Hepatocyte (in vitro differentiated cells): ENCODE measurements at regions not wholly inside any gene's neighbourhood (a gene's known extent, or its start where the extent isn't known, plus 50 kb on each side); places are given as distances from the start of the nearest gene placed in this dataset.

Source experiments
- EZH2 ChIP-seq: fragments of 200-600 bp; sonication (generic); IDR thresholded peaks from 2 replicates; pipeline ENCODE4 v1.6.1; 2016; ENCODE audit warnings: antibody characterized with exemption, mild to moderate bottlenecking, borderline replicate concordance
- EZH2phosphoT487 ChIP-seq: fragments of 200-600 bp; sonication (generic); IDR thresholded peaks from one replicate; pipeline ENCODE4 v1.6.1; 2018; ENCODE audit warnings: antibody characterized with exemption, mild to moderate bottlenecking, low read depth, moderate library complexity; ENCODE audit not compliant: unreplicated experiment, severe bottlenecking
- TF ChIP-seq, protein P1 (sequence below): fragments of 200-600 bp; sonication (generic); IDR thresholded peaks from 2 replicates; pipeline ENCODE4 v1.5.1; 2016; ENCODE audit warnings: antibody characterized with exemption, mild to moderate bottlenecking; ENCODE audit not compliant: poor library complexity

GRCh38 chr1:198950036-198950435 lies 311.2 kb downstream of the PTPRC start:
- no peak for TF ChIP-seq EZH2
- TF ChIP-seq, protein P1, sequence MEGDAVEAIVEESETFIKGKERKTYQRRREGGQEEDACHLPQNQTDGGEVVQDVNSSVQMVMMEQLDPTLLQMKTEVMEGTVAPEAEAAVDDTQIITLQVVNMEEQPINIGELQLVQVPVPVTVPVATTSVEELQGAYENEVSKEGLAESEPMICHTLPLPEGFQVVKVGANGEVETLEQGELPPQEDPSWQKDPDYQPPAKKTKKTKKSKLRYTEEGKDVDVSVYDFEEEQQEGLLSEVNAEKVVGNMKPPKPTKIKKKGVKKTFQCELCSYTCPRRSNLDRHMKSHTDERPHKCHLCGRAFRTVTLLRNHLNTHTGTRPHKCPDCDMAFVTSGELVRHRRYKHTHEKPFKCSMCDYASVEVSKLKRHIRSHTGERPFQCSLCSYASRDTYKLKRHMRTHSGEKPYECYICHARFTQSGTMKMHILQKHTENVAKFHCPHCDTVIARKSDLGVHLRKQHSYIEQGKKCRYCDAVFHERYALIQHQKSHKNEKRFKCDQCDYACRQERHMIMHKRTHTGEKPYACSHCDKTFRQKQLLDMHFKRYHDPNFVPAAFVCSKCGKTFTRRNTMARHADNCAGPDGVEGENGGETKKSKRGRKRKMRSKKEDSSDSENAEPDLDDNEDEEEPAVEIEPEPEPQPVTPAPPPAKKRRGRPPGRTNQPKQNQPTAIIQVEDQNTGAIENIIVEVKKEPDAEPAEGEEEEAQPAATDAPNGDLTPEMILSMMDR = no peak
- no peak for TF ChIP-seq EZH2phosphoT487
